GM13976 (cell line): ENCODE measurements at regions not wholly inside any gene's neighbourhood (a gene's known extent, or its start where the extent isn't known, plus 50 kb on each side); places are given as distances from the start of the nearest gene placed in this dataset.

Experiments
- DNase-seq: peaks from one replicate; pipeline ENCODE4 v3.0.0; 2012; ENCODE audit warnings: low spot score
- in situ Hi-C: fragments of 300-500 bp; cut with MboI; formaldehyde crosslinking; loops from one replicate; pipeline ENCODE4 v1.12.0; 2022; ENCODE audit warnings: low sequenced_read_pairs, mixed read lengths, inconsistent platforms; ENCODE audit not compliant: unreplicated experiment
- TF ChIP-seq, protein P1 (sequence below): IDR thresholded peaks from 2 replicates; pipeline ENCODE4 v1.5.1; 2012; ENCODE audit warnings: borderline replicate concordance, mild to moderate bottlenecking; ENCODE audit not compliant: insufficient read depth; ENCODE audit errors: extremely low read depth, missing control alignments, control extremely low read depth

DNA sequence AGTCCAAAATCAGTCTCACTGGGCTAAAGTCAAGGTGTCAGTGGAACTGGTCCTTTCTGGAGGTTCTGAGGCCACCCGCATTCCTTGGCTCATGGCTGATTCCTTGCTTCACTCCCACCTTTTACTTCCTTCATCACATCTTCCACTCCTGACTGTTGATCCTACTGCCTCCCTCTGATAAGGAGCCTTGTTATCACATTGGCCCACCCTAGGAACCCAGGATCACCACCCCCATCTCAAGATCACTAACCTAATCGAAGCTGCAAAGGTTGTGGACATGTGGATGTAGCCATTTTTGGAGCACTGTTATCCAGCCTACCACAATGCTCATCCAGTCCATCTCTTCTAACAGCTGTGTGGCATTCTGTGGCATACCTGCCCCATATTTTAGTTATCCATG, 87.2 kb downstream of the TNFAIP3 start:
- in situ Hi-C loops = no loop called here
- TF ChIP-seq, protein P1, sequence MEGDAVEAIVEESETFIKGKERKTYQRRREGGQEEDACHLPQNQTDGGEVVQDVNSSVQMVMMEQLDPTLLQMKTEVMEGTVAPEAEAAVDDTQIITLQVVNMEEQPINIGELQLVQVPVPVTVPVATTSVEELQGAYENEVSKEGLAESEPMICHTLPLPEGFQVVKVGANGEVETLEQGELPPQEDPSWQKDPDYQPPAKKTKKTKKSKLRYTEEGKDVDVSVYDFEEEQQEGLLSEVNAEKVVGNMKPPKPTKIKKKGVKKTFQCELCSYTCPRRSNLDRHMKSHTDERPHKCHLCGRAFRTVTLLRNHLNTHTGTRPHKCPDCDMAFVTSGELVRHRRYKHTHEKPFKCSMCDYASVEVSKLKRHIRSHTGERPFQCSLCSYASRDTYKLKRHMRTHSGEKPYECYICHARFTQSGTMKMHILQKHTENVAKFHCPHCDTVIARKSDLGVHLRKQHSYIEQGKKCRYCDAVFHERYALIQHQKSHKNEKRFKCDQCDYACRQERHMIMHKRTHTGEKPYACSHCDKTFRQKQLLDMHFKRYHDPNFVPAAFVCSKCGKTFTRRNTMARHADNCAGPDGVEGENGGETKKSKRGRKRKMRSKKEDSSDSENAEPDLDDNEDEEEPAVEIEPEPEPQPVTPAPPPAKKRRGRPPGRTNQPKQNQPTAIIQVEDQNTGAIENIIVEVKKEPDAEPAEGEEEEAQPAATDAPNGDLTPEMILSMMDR = no peak
- no peak for DNase-seq

DNA sequence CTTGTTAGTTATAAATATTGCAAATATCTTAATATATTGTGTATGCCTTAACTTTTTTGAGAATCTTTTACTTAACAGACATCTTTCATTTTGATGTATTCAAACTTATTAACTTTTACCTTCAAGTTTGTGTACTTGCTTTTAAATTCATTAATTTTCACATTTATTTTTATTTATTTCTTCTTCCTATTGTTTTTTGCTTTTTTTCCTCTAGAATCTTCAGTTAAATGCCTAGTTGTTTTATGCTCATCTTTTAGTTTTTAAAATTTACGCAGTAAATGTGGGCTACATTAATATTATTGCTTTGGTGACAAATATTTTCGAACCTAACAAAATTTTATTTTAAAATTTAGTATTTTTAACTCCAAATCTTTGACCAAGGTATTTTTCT, 89.0 kb downstream of the TNFAIP3 start:
- TF ChIP-seq, protein P1 = no peak
- DNase-seq = no peak
- in situ Hi-C loops = no loop called here

DNA sequence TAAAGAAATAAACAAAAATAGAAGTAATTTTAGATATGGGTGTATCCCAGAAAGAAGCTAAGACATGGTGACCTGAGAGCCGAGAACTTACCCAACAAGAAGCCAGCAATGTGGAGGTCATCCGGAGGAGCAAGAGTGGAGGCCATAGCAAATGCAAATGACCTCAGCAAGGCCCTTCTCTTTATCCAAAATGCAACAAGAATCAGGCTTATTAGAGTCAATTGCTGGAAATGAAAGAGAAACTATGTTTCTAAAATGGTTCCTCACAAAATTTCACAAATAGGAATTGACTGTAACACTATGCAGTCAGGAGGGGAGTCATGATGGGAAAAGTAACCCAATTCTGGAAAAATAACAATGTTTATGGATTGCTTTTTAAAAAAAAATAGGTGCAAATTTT, 90.4 kb downstream of the TNFAIP3 start:
- in situ Hi-C loops = no loop called here
- no peak for DNase-seq
- TF ChIP-seq, protein P1 = no peak

DNA sequence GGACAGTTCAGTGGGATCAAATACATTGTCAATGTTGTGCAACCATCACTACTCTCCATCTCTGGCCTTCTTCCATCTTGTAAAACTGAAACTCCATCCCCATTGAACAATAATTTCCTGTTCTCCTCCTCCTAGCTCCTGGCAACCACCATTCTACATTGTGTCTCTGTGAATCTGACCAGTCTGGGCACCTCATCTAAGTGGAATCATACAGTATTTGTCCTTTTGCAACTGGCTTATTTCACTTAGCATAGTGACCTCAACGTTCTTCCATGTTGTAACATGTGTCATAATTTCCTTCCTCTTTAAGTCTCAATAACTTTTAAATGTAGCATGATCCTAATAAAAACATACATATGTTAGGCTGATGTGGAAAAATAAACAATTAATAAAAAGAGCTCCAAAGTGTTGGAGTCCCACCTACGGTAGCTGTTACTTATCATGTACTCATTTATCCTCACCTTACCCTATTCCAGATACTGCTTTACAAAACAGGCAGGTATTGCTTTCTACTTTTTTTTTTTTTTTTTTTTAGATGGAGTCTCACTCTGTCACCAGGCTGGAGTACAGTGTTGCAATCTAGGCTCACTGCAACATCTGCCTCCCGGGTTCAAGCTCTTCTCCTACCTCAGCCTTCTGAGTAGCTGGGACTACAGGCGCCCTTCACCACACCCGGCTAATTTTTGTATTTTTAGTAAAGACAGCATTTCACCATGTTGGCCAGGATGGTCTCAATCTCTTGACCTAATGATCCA, 91.9 kb downstream of the TNFAIP3 start:
- TF ChIP-seq, protein P1 = no peak
- DNase-seq = no peak
- in situ Hi-C loops = no loop called here

DNA sequence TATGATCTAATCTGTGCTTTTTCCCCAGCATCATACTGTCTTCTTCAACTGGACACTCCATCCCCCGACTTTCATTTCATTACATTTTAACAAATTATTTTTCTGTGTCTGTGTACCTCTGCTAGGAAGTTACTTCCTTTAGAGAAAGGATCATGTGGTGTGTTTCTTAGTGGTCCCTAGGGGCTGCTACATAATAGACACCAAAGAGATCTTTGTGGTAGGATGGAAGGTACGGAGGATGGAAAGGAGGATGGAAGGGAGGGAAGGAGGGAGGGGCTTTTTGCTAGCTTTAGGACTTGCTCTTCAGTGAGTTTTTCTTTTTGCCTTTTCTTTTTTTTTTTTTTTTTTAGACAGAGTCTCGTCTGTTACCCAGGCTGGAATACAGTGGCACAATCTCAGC, 95.7 kb downstream of the TNFAIP3 start:
- DNase-seq = no peak
- TF ChIP-seq, protein P1 = no peak
- in situ Hi-C loops = no loop called here

DNA sequence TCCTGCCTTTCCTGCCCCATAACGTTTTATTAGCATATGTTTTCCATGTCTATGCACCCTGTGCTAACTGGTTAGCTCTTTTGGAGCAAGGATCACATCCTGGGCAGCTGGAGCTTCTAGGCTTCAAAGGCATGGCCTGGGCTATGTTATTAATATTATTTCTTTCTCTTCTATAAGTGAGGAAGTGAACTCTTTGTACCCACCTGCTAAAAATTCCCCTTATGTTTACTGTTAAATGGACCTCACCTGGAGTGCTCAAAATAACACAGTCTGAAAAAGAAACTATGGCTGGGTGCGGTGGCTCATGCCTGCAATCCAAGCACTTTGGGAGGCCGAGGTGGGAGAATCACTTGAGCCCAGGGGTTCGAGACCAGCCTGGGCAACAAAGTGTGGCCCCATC, 97.8 kb downstream of the TNFAIP3 start:
- no peak for DNase-seq
- in situ Hi-C loops = no loop called here

More for the DNA sequence above, 97.8 kb downstream of the TNFAIP3 start:
- TF ChIP-seq, protein P1 = no peak
